ENCODE measurements at regions not wholly inside any gene's neighbourhood (a gene's known extent, or its start where the extent isn't known, plus 50 kb on each side); places are given as distances from the start of the nearest gene placed in this dataset.

DNA sequence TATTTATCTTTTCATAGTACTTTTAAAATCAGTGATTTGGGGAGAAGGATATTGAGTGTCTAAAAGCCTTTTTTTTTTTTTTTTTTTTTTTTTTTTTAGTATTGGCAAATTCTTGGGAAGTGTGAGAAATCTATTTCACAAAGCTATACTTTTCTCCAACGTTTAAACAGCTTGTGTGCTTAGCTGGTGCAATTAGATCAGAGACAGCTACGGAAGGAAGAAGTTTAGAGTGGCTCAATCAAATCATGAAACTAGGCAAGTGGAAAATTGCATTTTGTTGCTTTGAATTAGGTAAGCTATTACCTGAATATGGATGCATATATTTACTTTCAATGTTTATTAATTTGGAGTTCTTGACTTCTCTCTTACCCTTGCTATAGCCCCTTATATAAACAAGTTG lies 1001.9 kb downstream of the PDHA2 start:
- TF ChIP-seq ZNF331 (CRISPR knock-in tag; IDR thresholded peaks at IDR 0.05; ENCODE audit: low read depth) (no peak), NANOG (IDR thresholded peaks at IDR 0.05; ENCODE audit: borderline replicate concordance) (no peak), ZNF462 (CRISPR knock-in tag; IDR thresholded peaks at IDR 0.05) (no peak), CREB1 (CRISPR knock-in tag; IDR thresholded peaks at IDR 0.05; ENCODE audit: low read depth) (no peak), STAT1 (IDR thresholded peaks at IDR 0.05; ENCODE audit: unreplicated experiment) (no peak), JUNB (IDR thresholded peaks at IDR 0.05; ENCODE audit: unreplicated experiment) (no peak), POLR2AphosphoS5 (IDR thresholded peaks at IDR 0.05; ENCODE audit: low read depth) (no peak), EZH2phosphoT487 (IDR thresholded peaks at IDR 0.05; ENCODE audit: unreplicated experiment) (no peak), EZH2 (IDR thresholded peaks at IDR 0.05; ENCODE audit: low read depth, unreplicated experiment) (no peak), ZNF114 (CRISPR knock-in tag; IDR thresholded peaks at IDR 0.05) (no peak), CTCF (conservative IDR thresholded peaks at IDR 0.05; ENCODE audit: low read depth in 2 of 2) (no peak), ETS1 (IDR thresholded peaks at IDR 0.05) (no peak)
- TF ChIP-seq, protein P1, sequence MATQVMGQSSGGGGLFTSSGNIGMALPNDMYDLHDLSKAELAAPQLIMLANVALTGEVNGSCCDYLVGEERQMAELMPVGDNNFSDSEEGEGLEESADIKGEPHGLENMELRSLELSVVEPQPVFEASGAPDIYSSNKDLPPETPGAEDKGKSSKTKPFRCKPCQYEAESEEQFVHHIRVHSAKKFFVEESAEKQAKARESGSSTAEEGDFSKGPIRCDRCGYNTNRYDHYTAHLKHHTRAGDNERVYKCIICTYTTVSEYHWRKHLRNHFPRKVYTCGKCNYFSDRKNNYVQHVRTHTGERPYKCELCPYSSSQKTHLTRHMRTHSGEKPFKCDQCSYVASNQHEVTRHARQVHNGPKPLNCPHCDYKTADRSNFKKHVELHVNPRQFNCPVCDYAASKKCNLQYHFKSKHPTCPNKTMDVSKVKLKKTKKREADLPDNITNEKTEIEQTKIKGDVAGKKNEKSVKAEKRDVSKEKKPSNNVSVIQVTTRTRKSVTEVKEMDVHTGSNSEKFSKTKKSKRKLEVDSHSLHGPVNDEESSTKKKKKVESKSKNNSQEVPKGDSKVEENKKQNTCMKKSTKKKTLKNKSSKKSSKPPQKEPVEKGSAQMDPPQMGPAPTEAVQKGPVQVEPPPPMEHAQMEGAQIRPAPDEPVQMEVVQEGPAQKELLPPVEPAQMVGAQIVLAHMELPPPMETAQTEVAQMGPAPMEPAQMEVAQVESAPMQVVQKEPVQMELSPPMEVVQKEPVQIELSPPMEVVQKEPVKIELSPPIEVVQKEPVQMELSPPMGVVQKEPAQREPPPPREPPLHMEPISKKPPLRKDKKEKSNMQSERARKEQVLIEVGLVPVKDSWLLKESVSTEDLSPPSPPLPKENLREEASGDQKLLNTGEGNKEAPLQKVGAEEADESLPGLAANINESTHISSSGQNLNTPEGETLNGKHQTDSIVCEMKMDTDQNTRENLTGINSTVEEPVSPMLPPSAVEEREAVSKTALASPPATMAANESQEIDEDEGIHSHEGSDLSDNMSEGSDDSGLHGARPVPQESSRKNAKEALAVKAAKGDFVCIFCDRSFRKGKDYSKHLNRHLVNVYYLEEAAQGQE (IDR thresholded peaks at IDR 0.05; ENCODE audit: unreplicated experiment): no peak
- Histone ChIP-seq H3K9me2 (ENCODE audit: insufficient read depth) (no peaks in the 10 kb centered on the region), H4K20me1 (replicated peaks; ENCODE audit: insufficient read depth) (no peaks in the 10 kb centered on the region), H2AFZ (no peak overlapping the region), H3K36me3 (ENCODE audit: insufficient read depth) (no peaks in the 10 kb centered on the region), H3K4me3 (no peak overlapping the region), H3K4me1 (ENCODE audit: insufficient read depth) (no peaks in the 10 kb centered on the region), H3K27me3 (ENCODE audit: insufficient read depth) (no peaks in the 10 kb centered on the region), H3K4me2 (no peak overlapping the region), H3K79me2 (replicated peaks; ENCODE audit: insufficient read depth) (no peaks in the 10 kb centered on the region), H3F3A (replicated peaks; ENCODE audit: low read depth) (no peaks in the 10 kb centered on the region), H3K27ac (ENCODE audit: low read depth) (no peak overlapping the region)
- Mint-ChIP-seq H3K4me1 (no peaks in the 10 kb centered on the region), H3K36me3 (ENCODE audit: low read depth) (no peaks in the 10 kb centered on the region), H3K27ac (no peak overlapping the region), H3K4me3 (no peak overlapping the region), H3K27me3 (ENCODE audit: insufficient read depth, low read depth, poor library complexity) (no peaks in the 10 kb centered on the region), H3K9me3 (no peaks in the 10 kb centered on the region)
- DNase-seq (ENCODE audit: low spot score): no peak
- ATAC-seq: no peak

Data from GM23338 (cell line).